Sigmoid colon (tissue), 6 donors: ENCODE measurements at regions not wholly inside any gene's neighbourhood (a gene's known extent, or its start where the extent isn't known, plus 50 kb on each side); places are given as distances from the start of the nearest gene placed in this dataset.

Experiments
- DNase-seq: peaks from one replicate; pipeline ENCODE4 v3.0.0-alpha.2; 2019
- H3K27ac ChIP-seq, 4 donors: fragments of 200-600 bp; sonication (generic); one replicate each; pipeline ENCODE4 v1.5.1; 2016 to 2019; ENCODE audit warnings: mild to moderate bottlenecking in 1 of 4
- H3K27me3 ChIP-seq, 3 donors: fragments of 200-600 bp; sonication (generic); one replicate each; pipeline ENCODE4 v1.5.1; 2019; ENCODE audit warnings: mild to moderate bottlenecking in 1 of 3
- H3K36me3 ChIP-seq, 4 donors: fragments of 200-600 bp; sonication (generic); one replicate each; pipeline ENCODE4 v1.5.1; 2016 to 2019
- H3K4me1 ChIP-seq, 4 donors: fragments of 200-600 bp; sonication (generic); one replicate each; pipeline ENCODE4 v1.5.1; 2017 to 2019
- H3K4me3 ChIP-seq, 4 donors: fragments of 200-600 bp; sonication (generic); one replicate each; pipeline ENCODE4 v1.5.1; 2017 to 2019; ENCODE audit warnings: mild to moderate bottlenecking in 2 of 4, moderate library complexity in 1 of 4
- H3K9me3 ChIP-seq, 4 donors: fragments of 200-600 bp in 3 of 4; sonication (generic) in 3 of 4; one replicate each; pipeline versions ENCODE4 v1.5.1 to v1.6.1; 2013 to 2019
- EP300 ChIP-seq, 4 donors: sonication (generic); formaldehyde crosslinking; IDR thresholded peaks; one replicate each; pipeline ENCODE4 v1.6.1; 2017; ENCODE audit warnings: antibody characterized with exemption in 4 of 4
- POLR2A ChIP-seq, 2 donors: fragments of 450-650 bp; IDR thresholded peaks; one replicate each; pipeline ENCODE4 v1.6.1; 2016; ENCODE audit warnings: antibody characterized with exemption in 2 of 2, mild to moderate bottlenecking in 2 of 2, moderate library complexity in 2 of 2
- POLR2AphosphoS5 ChIP-seq, 4 donors: sonication (generic); formaldehyde crosslinking; IDR thresholded peaks; one replicate each; pipeline ENCODE4 v1.6.1; 2017; ENCODE audit warnings: antibody characterized with exemption in 4 of 4
- WGBS, 2 donors: extraction: QIAGEN DNeasy Blood & Tissue Kit; methylation state at CpG; one replicate each; pipeline ENCODE4 v1.1.7; 2013; 5-methylcytosine and 5-hydroxymethylcytosine counted together
- intact Hi-C: fragments of 100-400 bp; cut with DNase I; formaldehyde crosslinking; loops from one replicate; pipeline ENCODE4 v1.15.1; 2023
- TF ChIP-seq, protein P1 (sequence below), 4 experiments: fragments of 450-650 bp in 3 of 4; fragments of 200-600 bp in 1 of 4; IDR thresholded peaks; one replicate each; pipeline ENCODE4 v1.5.1; 2016 to 2019; ENCODE audit warnings: antibody characterized with exemption in 4 of 4, mild to moderate bottlenecking in 3 of 4, moderate library complexity in 2 of 4
- donor health status: healthy with polysubstance abuse.
- donor health status: healthy.

DNA sequence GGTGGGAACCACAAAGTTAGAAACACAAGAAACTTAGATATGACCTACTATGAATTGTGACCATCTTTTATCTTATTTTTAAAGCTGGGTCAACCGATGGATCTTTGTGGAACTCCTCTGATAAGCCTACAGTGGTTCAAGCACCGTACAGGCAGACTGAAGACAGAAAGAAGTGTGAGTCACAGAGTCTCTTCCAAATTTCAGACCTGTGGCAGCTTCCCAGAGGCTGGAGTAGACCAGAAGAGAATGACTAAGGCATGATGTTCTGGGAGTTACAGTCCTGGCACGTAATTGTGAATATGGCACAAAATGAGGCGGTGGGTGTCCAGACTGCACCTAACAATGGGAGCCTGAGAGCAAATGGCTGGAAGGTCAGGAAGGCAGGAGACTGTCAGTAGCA, 70.0 kb downstream of the LMO4 start:
- no peaks in the 10 kb centered on the region for H3K4me1 ChIP-seq
- DNase-seq, result no peak
- no peaks in the 10 kb centered on the region for H3K27me3 ChIP-seq
- H3K9me3 ChIP-seq, result no peaks in the 10 kb centered on the region
- no peaks in the 10 kb centered on the region for H3K36me3 ChIP-seq
- 94 to 97% methylated on average over 4 of the region's 4 CpGs for WGBS, 2 donors
- TF ChIP-seq, protein P1, sequence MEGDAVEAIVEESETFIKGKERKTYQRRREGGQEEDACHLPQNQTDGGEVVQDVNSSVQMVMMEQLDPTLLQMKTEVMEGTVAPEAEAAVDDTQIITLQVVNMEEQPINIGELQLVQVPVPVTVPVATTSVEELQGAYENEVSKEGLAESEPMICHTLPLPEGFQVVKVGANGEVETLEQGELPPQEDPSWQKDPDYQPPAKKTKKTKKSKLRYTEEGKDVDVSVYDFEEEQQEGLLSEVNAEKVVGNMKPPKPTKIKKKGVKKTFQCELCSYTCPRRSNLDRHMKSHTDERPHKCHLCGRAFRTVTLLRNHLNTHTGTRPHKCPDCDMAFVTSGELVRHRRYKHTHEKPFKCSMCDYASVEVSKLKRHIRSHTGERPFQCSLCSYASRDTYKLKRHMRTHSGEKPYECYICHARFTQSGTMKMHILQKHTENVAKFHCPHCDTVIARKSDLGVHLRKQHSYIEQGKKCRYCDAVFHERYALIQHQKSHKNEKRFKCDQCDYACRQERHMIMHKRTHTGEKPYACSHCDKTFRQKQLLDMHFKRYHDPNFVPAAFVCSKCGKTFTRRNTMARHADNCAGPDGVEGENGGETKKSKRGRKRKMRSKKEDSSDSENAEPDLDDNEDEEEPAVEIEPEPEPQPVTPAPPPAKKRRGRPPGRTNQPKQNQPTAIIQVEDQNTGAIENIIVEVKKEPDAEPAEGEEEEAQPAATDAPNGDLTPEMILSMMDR (IDR thresholded peaks at IDR 0.05), result no peak
- no peak for TF ChIP-seq EP300 (IDR thresholded peaks at IDR 0.05)
- no peak for TF ChIP-seq POLR2AphosphoS5 (IDR thresholded peaks at IDR 0.05)
- TF ChIP-seq POLR2A (IDR thresholded peaks at IDR 0.05), result no peak
- H3K27ac ChIP-seq, result no peak overlapping the region
- intact Hi-C loops, result no loop called here
- H3K4me3 ChIP-seq, result no peak overlapping the region

DNA sequence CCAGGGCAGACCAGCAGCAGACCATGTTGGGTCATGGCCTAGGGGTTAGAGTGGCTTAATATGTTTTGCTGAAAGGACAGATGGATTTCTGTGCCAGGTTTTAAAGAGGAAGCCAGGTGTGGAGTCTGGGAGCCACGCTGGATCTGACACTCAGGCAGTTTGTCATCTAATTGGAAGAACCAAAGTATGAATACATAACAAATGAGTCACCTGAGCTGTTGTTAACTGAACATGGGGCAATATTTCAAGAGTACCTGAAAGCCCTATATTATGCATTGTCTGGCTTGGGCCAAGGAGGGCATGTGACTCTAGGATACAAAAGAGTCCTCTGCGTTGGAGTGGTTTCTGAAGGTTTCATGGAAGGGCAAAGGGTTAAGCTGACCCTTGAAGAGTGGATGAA, 70.6 kb downstream of the LMO4 start:
- H3K27ac ChIP-seq, result no peak overlapping the region
- H3K27me3 ChIP-seq, result no peaks in the 10 kb centered on the region
- DNase-seq, result no peak
- H3K4me1 ChIP-seq, result no peaks in the 10 kb centered on the region
- H3K36me3 ChIP-seq, result no peaks in the 10 kb centered on the region
- TF ChIP-seq EP300 (IDR thresholded peaks at IDR 0.05), result no peak
- no peak for TF ChIP-seq POLR2A (IDR thresholded peaks at IDR 0.05)
- TF ChIP-seq POLR2AphosphoS5 (IDR thresholded peaks at IDR 0.05), result no peak
- TF ChIP-seq, protein P1 (IDR thresholded peaks at IDR 0.05), result no peak
- H3K4me3 ChIP-seq, result no peak overlapping the region
- WGBS, 2 donors, result 31 to 77% methylated on average over 2 of the region's 2 CpGs
- intact Hi-C loops, result no loop called here
- H3K9me3 ChIP-seq, result no peaks in the 10 kb centered on the region

DNA sequence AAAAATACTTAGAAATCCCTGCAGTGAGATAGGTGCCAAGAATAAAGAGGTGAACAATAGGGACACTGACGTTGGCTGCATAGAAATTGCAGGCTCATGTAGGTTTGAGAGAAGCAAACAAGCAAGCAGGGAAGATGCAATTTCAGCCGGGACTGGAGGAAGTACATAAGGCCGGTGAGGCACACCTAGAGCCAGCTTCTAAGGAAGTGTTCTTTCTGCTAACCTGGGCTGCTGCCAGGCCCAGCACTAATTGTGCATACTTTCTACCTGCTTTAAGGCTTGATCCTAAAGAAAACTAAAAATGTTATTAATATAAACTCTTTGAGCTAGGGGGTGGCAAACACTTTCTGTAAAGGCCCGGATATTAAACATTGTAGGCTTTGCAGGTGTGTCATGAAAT, 71.0 kb downstream of the LMO4 start:
- no peaks in the 10 kb centered on the region for H3K27me3 ChIP-seq
- no peak overlapping the region for H3K4me3 ChIP-seq
- H3K4me1 ChIP-seq, result no peaks in the 10 kb centered on the region
- H3K9me3 ChIP-seq, result no peaks in the 10 kb centered on the region
- no peak overlapping the region for H3K27ac ChIP-seq
- TF ChIP-seq POLR2AphosphoS5 (IDR thresholded peaks at IDR 0.05) (no peak), EP300 (IDR thresholded peaks at IDR 0.05) (no peak), POLR2A (IDR thresholded peaks at IDR 0.05) (no peak)
- TF ChIP-seq, protein P1 (IDR thresholded peaks at IDR 0.05), result no peak
- intact Hi-C loops, result no loop called here
- DNase-seq, result no peak
- H3K36me3 ChIP-seq, result no peaks in the 10 kb centered on the region
- WGBS, 2 donors, result 22 to 68% methylated on average over 4 of the region's 4 CpGs

DNA sequence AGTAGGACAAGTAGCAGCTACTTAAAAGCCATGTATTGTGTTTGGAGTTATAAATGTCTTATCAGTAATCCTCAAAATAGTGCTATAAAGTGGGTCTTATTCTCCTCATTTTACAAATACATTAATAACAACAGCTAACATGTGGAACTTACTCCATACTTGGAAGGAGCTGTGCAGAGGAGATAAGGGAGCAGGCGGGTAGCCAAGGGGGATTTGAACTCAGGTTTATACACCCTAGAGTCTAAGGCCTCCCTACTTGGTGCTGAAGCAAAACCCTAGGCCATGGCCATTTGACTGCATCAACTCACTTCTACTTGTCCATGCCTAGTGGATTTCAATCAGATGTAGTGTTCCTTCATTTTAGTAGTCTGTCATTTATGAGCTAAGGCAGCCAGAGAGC, 72.1 kb downstream of the LMO4 start:
- no peaks in the 10 kb centered on the region for H3K36me3 ChIP-seq
- no peaks in the 10 kb centered on the region for H3K4me1 ChIP-seq
- TF ChIP-seq, protein P1 (IDR thresholded peaks at IDR 0.05), result no peak
- no peak for TF ChIP-seq POLR2AphosphoS5 (IDR thresholded peaks at IDR 0.05)
- TF ChIP-seq POLR2A (IDR thresholded peaks at IDR 0.05), result no peak
- H3K27me3 ChIP-seq, result no peaks in the 10 kb centered on the region
- 94 to 96% methylated on average over 1 of the region's 1 CpG for WGBS, 2 donors
- intact Hi-C loops, result no loop called here
- H3K27ac ChIP-seq, result no peak overlapping the region
- no peak overlapping the region for H3K4me3 ChIP-seq
- no peaks in the 10 kb centered on the region for H3K9me3 ChIP-seq
- no peak for DNase-seq

DNA sequence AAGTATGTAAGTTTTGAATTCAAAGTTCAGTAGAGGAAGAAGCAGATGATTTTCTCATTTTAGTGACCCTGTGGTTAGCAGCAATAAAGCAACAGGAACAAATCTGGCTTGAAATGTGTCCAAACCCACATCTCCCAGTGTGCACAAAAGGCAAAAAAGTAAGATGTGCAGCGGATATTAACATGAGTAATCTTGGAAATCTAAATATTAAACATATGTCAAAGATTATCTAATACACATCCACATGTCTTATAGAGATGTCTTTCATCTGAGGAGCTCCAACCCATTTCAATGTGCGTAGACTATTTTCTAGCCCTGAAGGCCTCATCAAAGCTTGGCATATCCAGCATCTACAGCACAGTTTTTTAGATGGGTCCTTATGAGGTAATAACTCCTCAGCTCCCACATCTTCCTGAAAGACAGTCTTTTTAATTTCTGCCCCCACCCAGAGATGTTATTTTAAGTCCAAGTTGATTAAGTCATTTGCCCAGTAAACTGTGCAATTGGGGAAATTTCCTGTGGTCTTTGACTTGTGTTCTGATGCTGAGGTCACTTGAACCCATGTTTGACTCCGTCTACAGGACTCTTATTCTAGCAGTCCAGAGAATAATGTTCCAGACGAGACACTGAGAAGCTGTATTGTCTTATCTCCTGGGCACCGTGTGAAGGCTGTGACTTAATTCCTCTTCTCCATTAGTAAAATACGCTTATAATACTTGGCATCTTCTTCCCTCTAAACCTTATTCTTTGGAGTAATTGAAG, 73.7 kb downstream of the LMO4 start:
- no peaks in the 10 kb centered on the region for H3K36me3 ChIP-seq
- no peaks in the 10 kb centered on the region for H3K27me3 ChIP-seq
- 82 to 88% methylated on average over 6 of the region's 6 CpGs for WGBS, 2 donors
- H3K4me1 ChIP-seq, result no peaks in the 10 kb centered on the region
- no peak overlapping the region for H3K27ac ChIP-seq
- H3K4me3 ChIP-seq, result no peak overlapping the region
- TF ChIP-seq POLR2AphosphoS5 (IDR thresholded peaks at IDR 0.05) (no peak), POLR2A (IDR thresholded peaks at IDR 0.05) (no peak), EP300 (IDR thresholded peaks at IDR 0.05) (no peak)
- TF ChIP-seq, protein P1 (IDR thresholded peaks at IDR 0.05), result no peak
- H3K9me3 ChIP-seq, result no peaks in the 10 kb centered on the region
- intact Hi-C loops, result no loop called here
- DNase-seq, result no peak
